A549 (cell line): ENCODE measurements at regions not wholly inside any gene's neighbourhood (a gene's known extent, or its start where the extent isn't known, plus 50 kb on each side); places are given as distances from the start of the nearest gene placed in this dataset.

ENCODE experiments used
- ATAC-seq, 2 experiments: fragments of 200-7000 bp in 1 of 2; fragments of >200 bp in 1 of 2; cut with Nextera tagmentation in 1 of 2; cut with Tn5 transposase in 1 of 2; 3 replicates each; pipeline versions ENCODE4 v1.8.0 to v1.9.1; 2018 to 2020; ENCODE audit warnings: mild to moderate bottlenecking in 1 of 2, moderate library complexity in 1 of 2
- CTCF ChIA-PET: fragments of 300-600 bp; sonication (Branson Sonifier 250); formaldehyde crosslinking; extraction: SDS; loops from one replicate; lab custom pipeline; 2021; ENCODE audit warnings: antibody characterized with exemption, inconsistent platforms; lab: Yijun Ruan, JAX
- POLR2A ChIA-PET: fragments of 350-600 bp; formaldehyde crosslinking; extraction: SDS; loops from one replicate; lab custom pipeline; 2021; ENCODE audit warnings: antibody characterized with exemption, inconsistent platforms; lab: Yijun Ruan, JAX
- DNase-seq, 2 experiments: peaks; one replicate each; pipeline versions ENCODE4 v3.0.0 to v3.0.0-alpha.2; 2011 to 2016; ENCODE audit warnings: low read depth in 1 of 2, low spot score in 1 of 2
- FAIRE-seq: peaks from 2 replicates; lab custom pipeline; 2011; peaks lifted over from hg19 to GRCh38; lab: Jason Lieb, UNC
- H3K27ac ChIP-seq, 2 experiments: fragments of >200 bp; sonication (Bioruptor Twin); formaldehyde crosslinking; 3 replicates each; pipeline ENCODE4 v1.5.1; 2016 to 2017
- H3K4me1 ChIP-seq: fragments of >200 bp; sonication (Bioruptor Twin); formaldehyde crosslinking; 3 replicates; pipeline ENCODE4 v1.6.1; 2016
- H3K4me2 ChIP-seq: fragments of >200 bp; sonication (Bioruptor Twin); formaldehyde crosslinking; 3 replicates; pipeline ENCODE4 v1.6.1; 2016
- H3K4me3 ChIP-seq: fragments of >200 bp; sonication (Bioruptor Twin); formaldehyde crosslinking; 3 replicates; pipeline ENCODE4 v1.5.1; 2016
- H3K9me3 ChIP-seq: fragments of >200 bp; sonication (Bioruptor Twin); formaldehyde crosslinking; 3 replicates; pipeline ENCODE4 v1.6.1; 2016
- BHLHE40 ChIP-seq: IDR thresholded peaks from 2 replicates; pipeline ENCODE4 v1.6.1; 2012; ENCODE audit warnings: low read depth, low read length, inconsistent platforms
- EHF ChIP-seq: fragments of 250-450 bp; sonication (Bioruptor Pico); IDR thresholded peaks from 2 replicates; pipeline ENCODE4 v1.5.0; 2020; ENCODE audit warnings: mild to moderate bottlenecking
- ELK1 ChIP-seq: fragments of 150-350 bp; IDR thresholded peaks from 2 replicates; pipeline ENCODE4 v1.6.1; 2014; ENCODE audit warnings: low read depth, mild to moderate bottlenecking, low read length
- HEYL ChIP-seq: fragments of 250-450 bp; sonication (Bioruptor Pico); IDR thresholded peaks from 2 replicates; pipeline ENCODE4 v1.8.0; 2021; ENCODE audit warnings: mild to moderate bottlenecking, moderate library complexity
- HOXB13 ChIP-seq: fragments of 250-450 bp; sonication (Bioruptor Pico); IDR thresholded peaks from 2 replicates; pipeline ENCODE4 v1.5.0; 2020; ENCODE audit warnings: low read depth, mild to moderate bottlenecking, moderate library complexity
- JUN ChIP-seq, 2 experiments: fragments of >200 bp; sonication (Bioruptor Twin); formaldehyde crosslinking; IDR thresholded peaks; 2 replicates in 1 of 2; 3 replicates in 1 of 2; pipeline ENCODE4 v1.6.1; 2016 to 2017
- KDM5A ChIP-seq: fragments of 200-600 bp; sonication (generic); IDR thresholded peaks from 2 replicates; pipeline ENCODE4 v1.6.1; 2016; ENCODE audit warnings: antibody characterized with exemption, mild to moderate bottlenecking
- MAFK ChIP-seq: fragments of 450-650 bp; IDR thresholded peaks from 2 replicates; pipeline ENCODE4 v1.6.1; 2014; ENCODE audit not compliant: partially characterized antibody
- MAX ChIP-seq: IDR thresholded peaks from 2 replicates; pipeline ENCODE4 v1.6.1; 2012
- PHF8 ChIP-seq: fragments of 200-600 bp; sonication (generic); IDR thresholded peaks from 2 replicates; pipeline ENCODE4 v1.6.1; 2016; ENCODE audit warnings: low read depth, mild to moderate bottlenecking, antibody characterized with exemption, moderate library complexity, borderline replicate concordance
- RAD21 ChIP-seq, 2 experiments: fragments of >200 bp in 1 of 2; sonication (Bioruptor Twin) in 1 of 2; formaldehyde crosslinking in 1 of 2; IDR thresholded peaks in 1 of 2; conservative IDR thresholded peaks in 1 of 2; 2 replicates in 1 of 2; 3 replicates in 1 of 2; pipeline ENCODE4 v1.6.1; 2012 to 2018; ENCODE audit warnings: inconsistent platforms in 1 of 2
- RCOR1 ChIP-seq: fragments of 150-350 bp; IDR thresholded peaks from 2 replicates; pipeline ENCODE4 v1.6.1; 2014; ENCODE audit warnings: antibody characterized with exemption, low read length, low read depth
- RFX5 ChIP-seq: fragments of 450-650 bp; IDR thresholded peaks from 2 replicates; pipeline ENCODE4 v1.7.1; 2014; ENCODE audit warnings: antibody characterized with exemption, mild to moderate bottlenecking, moderate library complexity
- RNF2 ChIP-seq: fragments of 200-600 bp; sonication (generic); IDR thresholded peaks from 2 replicates; pipeline ENCODE4 v1.6.1; 2016; ENCODE audit warnings: low read depth, mild to moderate bottlenecking, antibody characterized with exemption, moderate library complexity, borderline replicate concordance
- WGBS: methylation state at CpG from one replicate; pipeline ENCODE4 v1.1.6; 2017; ENCODE audit errors: missing lambda C conversion rate; 5-methylcytosine and 5-hydroxymethylcytosine counted together

GRCh38 chr1:90800012-90800717 lies 83.1 kb upstream of the BARHL2 start:
- DNase-seq (no peak), FAIRE-seq (no peak), ATAC-seq (no peak)
- no peak for TF ChIP-seq RNF2
- TF ChIP-seq ELK1: no peak
- TF ChIP-seq RFX5: no peak
- no peak for TF ChIP-seq RAD21 (conservative IDR thresholded peaks at IDR 0.05 in 1 of 2, IDR thresholded peaks at IDR 0.05 in 1 of 2)
- no peak for TF ChIP-seq HOXB13 (CRISPR knock-in tag)
- no peak for TF ChIP-seq KDM5A
- no peak for TF ChIP-seq BHLHE40
- TF ChIP-seq MAFK: no peak
- Histone ChIP-seq H3K4me2 (no peak overlapping the region), H3K27ac (no peak overlapping the region), H3K4me1 (no peaks in the 10 kb centered on the region), H3K9me3 (no peaks in the 10 kb centered on the region), H3K4me3 (no peak overlapping the region)
- POLR2A ChIA-PET: no interaction called here
- whole genome bisulfite sequencing: 23% methylated on average over 5 of the region's 6 CpGs
- CTCF ChIA-PET: no interaction called here

GRCh38 chr1:90799326-90799725 lies 82.2 kb upstream of the BARHL2 start:
- ChIA-PET CTCF (no interaction called here), POLR2A (no interaction called here)
- H3K9me3 ChIP-seq: no peaks in the 10 kb centered on the region
- no peak overlapping the region for H3K4me3 ChIP-seq
- no peak overlapping the region for H3K4me2 ChIP-seq
- no peak for ATAC-seq
- WGBS: 72% methylated on average over 8 of the region's 8 CpGs
- no peak for DNase-seq
- no peaks in the 10 kb centered on the region for H3K4me1 ChIP-seq
- FAIRE-seq: no peak
- TF ChIP-seq JUN (IDR thresholded peaks at IDR 0.05) (no peak), RNF2 (no peak), EHF (no peak), MAX (no peak), RAD21 (conservative IDR thresholded peaks at IDR 0.05 in 1 of 2, IDR thresholded peaks at IDR 0.05 in 1 of 2) (no peak), HEYL (CRISPR knock-in tag) (no peak), PHF8 (no peak), ELK1 (no peak), HOXB13 (CRISPR knock-in tag) (no peak)
- no peak overlapping the region for H3K27ac ChIP-seq

GRCh38 chr1:90798883-90799282 lies 81.8 kb upstream of the BARHL2 start:
- ATAC-seq (no peak), DNase-seq (no peak), FAIRE-seq (no peak)
- whole genome bisulfite sequencing: 25% methylated on average over 2 of the region's 2 CpGs
- ChIA-PET POLR2A (no interaction called here), CTCF (no interaction called here)
- no peak overlapping the region for H3K27ac ChIP-seq
- H3K9me3 ChIP-seq: no peaks in the 10 kb centered on the region
- no peaks in the 10 kb centered on the region for H3K4me1 ChIP-seq
- no peak overlapping the region for H3K4me2 ChIP-seq
- TF ChIP-seq MAFK (peak; percentile 37), RCOR1 (no peak)
- no peak overlapping the region for H3K4me3 ChIP-seq

- ATAC-seq (no peak), FAIRE-seq (no peak), DNase-seq (no peak)
- Histone ChIP-seq H3K9me3 (no peaks in the 10 kb centered on the region), H3K4me1 (no peaks in the 10 kb centered on the region), H3K27ac (no peak overlapping the region), H3K4me2 (no peak overlapping the region), H3K4me3 (no peak overlapping the region)
- CTCF ChIA-PET: no interaction called here
- WGBS: 82% methylated on average over 1 of the region's 1 CpG
- no peak for TF ChIP-seq RNF2
- no peak for TF ChIP-seq BHLHE40
- POLR2A ChIA-PET: no interaction called here
Measured at GRCh38 chr1:90798344-90798743, 81.2 kb upstream of the BARHL2 start.
